ENCODE measurements at regions not wholly inside any gene's neighbourhood (a gene's known extent, or its start where the extent isn't known, plus 50 kb on each side); places are given as distances from the start of the nearest gene placed in this dataset.

GRCh38 chr3:153043729-153044328, 118.2 kb upstream of the RAP2B start:
- Histone ChIP-seq H3K4me1 (ENCODE audit: control insufficient read depth in 1 of 2, insufficient read depth in 2 of 2, low read length in 2 of 2) (peaks cover 10 to 32% of the 10 kb centered on the region in 2 experiments; a peak in 3 of 4 replicates), H3K36me3 (ENCODE audit: control insufficient read depth in 1 of 2, insufficient read depth in 2 of 2, low read length in 2 of 2) (no peaks in the 10 kb centered on the region), H3K4me2 (ENCODE audit: low read length) (peak overlapping the region; percentile 71), H3K9ac (ENCODE audit: low read length) (peak overlapping the region; percentile 45), H3K9me3 (ENCODE audit: control insufficient read depth in 1 of 2, insufficient read depth in 1 of 2, low read depth in 1 of 2, low read length in 2 of 2) (no peaks in the 10 kb centered on the region), H3K27ac (ENCODE audit: low read depth, low read length) (no peak overlapping the region), H4K20me1 (ENCODE audit: insufficient read depth) (no peaks in the 10 kb centered on the region), H3K27me3 (ENCODE audit: insufficient read depth, low read length) (no peaks in the 10 kb centered on the region), H3K9me2 (ENCODE audit: insufficient read depth) (no peaks in the 10 kb centered on the region), H2AFZ (ENCODE audit: low read depth, low read length, poor library complexity, severe bottlenecking) (peak overlapping the region; percentile 99), H3K4me3 (replicated peaks in 1 of 2; ENCODE audit: low read depth in 1 of 2, low read length in 2 of 2) (no peak overlapping the region), H3K79me2 (ENCODE audit: insufficient read depth, low read length) (no peaks in the 10 kb centered on the region)
- ATAC-seq: no peak
- ChIA-PET POLR2A (interaction anchor here (0.8 to 1.6 kb wide), 4 partner anchors 11 to 122 kb away, joined by 3 to 8 read pairs (median 5); no protein-coding TSS in a partner anchor), RAD21 (ENCODE audit: low non-redundant PET in 1 of 2, low total read pairs in 2 of 2, uncharacterized antibody in 2 of 2, unreplicated experiment in 2 of 2) (interaction anchor here (1.0 to 1.2 kb wide), 3 partner anchors 118 to 247 kb away, joined by 4 to 7 read pairs (median 4); no protein-coding TSS in a partner anchor), CTCF (interaction anchor here (0.9 to 1.5 kb wide), 9 partner anchors 8 to 247 kb away, joined by 3 to 12 read pairs (median 5); no protein-coding TSS in a partner anchor)
- DNase-seq (ENCODE audit: low read depth, low spot score): no peak
- TSS peak; percentile 41 for BruUV-seq (replicated peaks)
- TF ChIP-seq JUND (IDR thresholded peaks at IDR 0.05) (no peak), CTCF (IDR thresholded peaks at IDR 0.05 in 2 of 3, conservative IDR thresholded peaks at IDR 0.05 in 1 of 3; ENCODE audit: borderline replicate concordance in 1 of 3, insufficient read depth in 1 of 3, low read depth in 2 of 3, low read length in 2 of 3) (no peak), YY1 (IDR thresholded peaks at IDR 0.05; ENCODE audit: extremely low read depth, insufficient replicate concordance, low read depth, low read length) (no peak), EGR1 (IDR thresholded peaks at IDR 0.05; ENCODE audit: low read depth) (no peak), MAX (IDR thresholded peaks at IDR 0.05) (no peak), RAD21 (IDR thresholded peaks at IDR 0.05; ENCODE audit: low read depth) (no peak), SP1 (IDR thresholded peaks at IDR 0.05; ENCODE audit: low read depth) (no peak), ELF1 (IDR thresholded peaks at IDR 0.05; ENCODE audit: borderline replicate concordance, low read depth) (no peak), CBX3 (IDR thresholded peaks at IDR 0.05; ENCODE audit: low read depth) (no peak), SIN3A (IDR thresholded peaks at IDR 0.05; ENCODE audit: low read depth) (no peak), ZFX (IDR thresholded peaks at IDR 0.05) (no peak), ZNF274 (IDR thresholded peaks at IDR 0.05; ENCODE audit: low read depth, low read length) (no peak), ZBTB33 (IDR thresholded peaks at IDR 0.05; ENCODE audit: extremely low read depth, insufficient replicate concordance, low read length) (no peak), ATF3 (IDR thresholded peaks at IDR 0.05) (no peak), EZH2phosphoT487 (IDR thresholded peaks at IDR 0.05; ENCODE audit: borderline replicate concordance) (no peak)
- intact Hi-C loops (cut with micrococcal nuclease): loop anchor here (1.0 to 5.0 kb wide), 5 partner anchors 118 to 723 kb away; partner anchors contain the start of gene RAP2B
